Stimulated activated CD8-positive, alpha-beta memory T cell treated with anti-CD3 and anti-CD28 coated beads, Interleukin-4, amount 100 ng/mL, for 1 hour (primary cell): ENCODE measurements at regions not wholly inside any gene's neighbourhood (a gene's known extent, or its start where the extent isn't known, plus 50 kb on each side); places are given as distances from the start of the nearest gene placed in this dataset.
"Not testable (repeated sequence)": the region's sequence is repeated elsewhere in the genome, so short reads cannot be mapped to it uniquely, and the experiment has no call there.

Experiments
- DNase-seq, 2 donors: peaks; one replicate each; pipeline ENCODE4 v3.0.0-alpha.2; 2020; ENCODE audit warnings: low read depth in 2 of 2, low spot score in 1 of 2

GRCh38 chr17:72175787-72176515 lies 55.1 kb downstream of the SOX9 start:
- DNase-seq: no peak

GRCh38 chr17:72176516-72176851 lies 55.7 kb downstream of the SOX9 start:
- DNase-seq: no peak

GRCh38 chr17:72176951-72177660 lies 56.3 kb downstream of the SOX9 start:
- no peak for DNase-seq

GRCh38 chr17:72177738-72178137 lies 56.9 kb downstream of the SOX9 start:
- DNase-seq: no peak

GRCh38 chr17:72182371-72182873 lies 61.6 kb downstream of the SOX9 start:
- DNase-seq: no peak

GRCh38 chr17:72183194-72183685 lies 62.4 kb downstream of the SOX9 start:
- DNase-seq: no peak

GRCh38 chr17:72184805-72185204 lies 64.0 kb downstream of the SOX9 start:
- DNase-seq: no peak

GRCh38 chr17:72185564-72185963 lies 64.7 kb downstream of the SOX9 start:
- no peak for DNase-seq

GRCh38 chr17:72187556-72187955 lies 66.7 kb downstream of the SOX9 start:
- no peak for DNase-seq

GRCh38 chr17:72188801-72189200 lies 68.0 kb downstream of the SOX9 start:
- no peak for DNase-seq

GRCh38 chr17:72189768-72190593 lies 69.2 kb downstream of the SOX9 start:
- no peak for DNase-seq

- no peak for DNase-seq
Observed at GRCh38 chr17:72191356-72191755, 70.5 kb downstream of the SOX9 start.

GRCh38 chr17:72191921-72192799 lies 71.3 kb downstream of the SOX9 start:
- no peak for DNase-seq

- no peak for DNase-seq
Observed at GRCh38 chr17:72192800-72193192, 72.0 kb downstream of the SOX9 start.

GRCh38 chr17:72193391-72194106 lies 72.7 kb downstream of the SOX9 start:
- no peak for DNase-seq

GRCh38 chr17:72194107-72194440 lies 73.3 kb downstream of the SOX9 start:
- DNase-seq: not testable (repeated sequence)

GRCh38 chr17:72199256-72199655 lies 78.4 kb downstream of the SOX9 start:
- DNase-seq: no peak

- DNase-seq: no peak
Observed at GRCh38 chr17:72204742-72205141, 83.9 kb downstream of the SOX9 start.

GRCh38 chr17:72205357-72205756 lies 84.5 kb downstream of the SOX9 start:
- DNase-seq: no peak

GRCh38 chr17:72205822-72206221 lies 85.0 kb downstream of the SOX9 start:
- DNase-seq: no peak
